DND-41 (cell line): ENCODE measurements at regions not wholly inside any gene's neighbourhood (a gene's known extent, or its start where the extent isn't known, plus 50 kb on each side); places are given as distances from the start of the nearest gene placed in this dataset.

Source experiments
- ATAC-seq: fragments of 200-7000 bp; cut with Tn5 transposase; 3 replicates; pipeline ENCODE4 v1.9.1; 2021; ENCODE audit warnings: low read depth; ENCODE audit not compliant: insufficient read depth
- DNase-seq: peaks from one replicate; pipeline ENCODE4 v3.0.0-alpha.2; 2020
- H2AFZ ChIP-seq: 2 replicates; pipeline ENCODE4 v1.6.0; 2012; ENCODE audit warnings: low read depth, low read length
- H3K27ac ChIP-seq: 2 replicates; pipeline ENCODE4 v1.5.1; 2012; ENCODE audit warnings: low read length, inconsistent platforms
- H3K27me3 ChIP-seq: fragments of 200-600 bp; sonication (generic); 2 replicates; pipeline ENCODE4 v1.6.0; 2012; ENCODE audit warnings: low read length, mild to moderate bottlenecking, inconsistent platforms; ENCODE audit not compliant: insufficient read depth, poor library complexity
- H3K36me3 ChIP-seq: 2 replicates; pipeline ENCODE4 v1.5.1; 2012; ENCODE audit warnings: low read length, inconsistent platforms; ENCODE audit not compliant: insufficient read depth
- H3K4me1 ChIP-seq: 2 replicates; pipeline ENCODE4 v1.5.1; 2012; ENCODE audit warnings: mild to moderate bottlenecking, low read length; ENCODE audit not compliant: insufficient read depth
- H3K4me2 ChIP-seq: 2 replicates; pipeline ENCODE4 v1.6.0; 2012; ENCODE audit warnings: mild to moderate bottlenecking, moderate library complexity, low read length, inconsistent platforms; ENCODE audit not compliant: insufficient read depth
- H3K4me3 ChIP-seq, 2 experiments: fragments of 200-600 bp in 1 of 2; shearing (Covaris generic) in 1 of 2; 2 replicates each; pipeline ENCODE4 v1.5.1; 2012 to 2016; ENCODE audit warnings: inconsistent platforms in 2 of 2, low read length in 2 of 2, mild to moderate bottlenecking in 2 of 2, low read depth in 1 of 2, moderate library complexity in 1 of 2
- H3K79me2 ChIP-seq: 2 replicates; pipeline ENCODE4 v1.6.0; 2012; ENCODE audit warnings: low read length, inconsistent platforms; ENCODE audit not compliant: insufficient read depth
- H3K9ac ChIP-seq: 2 replicates; pipeline ENCODE4 v1.6.0; 2012; ENCODE audit warnings: low read depth, mild to moderate bottlenecking, inconsistent platforms, low read length, moderate library complexity
- H3K9me3 ChIP-seq: 2 replicates; pipeline ENCODE4 v1.5.1; 2012; ENCODE audit warnings: low read length, moderate library complexity, mild to moderate bottlenecking, inconsistent platforms; ENCODE audit not compliant: insufficient read depth, severe bottlenecking
- H4K20me1 ChIP-seq: 2 replicates; pipeline ENCODE4 v1.6.0; 2012; ENCODE audit warnings: low read length; ENCODE audit not compliant: insufficient read depth
- CTCF ChIP-seq: IDR thresholded peaks from 2 replicates; pipeline ENCODE4 v1.5.1; 2012; ENCODE audit warnings: borderline replicate concordance, low read length, moderate library complexity, mild to moderate bottlenecking; ENCODE audit not compliant: poor library complexity, severe bottlenecking; ENCODE audit errors: extremely low read depth
- EZH2 ChIP-seq: IDR thresholded peaks from 3 replicates; pipeline ENCODE4 v1.6.1; 2012; ENCODE audit warnings: borderline replicate concordance, low read depth, mild to moderate bottlenecking, moderate library complexity, low read length, inconsistent platforms; ENCODE audit not compliant: severe bottlenecking

- H2AFZ ChIP-seq = no peak overlapping the region
- no peak overlapping the region for H3K4me2 ChIP-seq
- H3K9me3 ChIP-seq = no peaks in the 10 kb centered on the region
- no peak overlapping the region for H3K9ac ChIP-seq
- no peak overlapping the region for H3K27ac ChIP-seq
- no peaks in the 10 kb centered on the region for H3K27me3 ChIP-seq
- ATAC-seq (no peak), DNase-seq (no peak)
- no peaks in the 10 kb centered on the region for H3K4me1 ChIP-seq
- H3K36me3 ChIP-seq = no peaks in the 10 kb centered on the region
- no peaks in the 10 kb centered on the region for H4K20me1 ChIP-seq
- H3K4me3 ChIP-seq = no peak overlapping the region
- TF ChIP-seq EZH2 (no peak), CTCF (no peak)
- no peaks in the 10 kb centered on the region for H3K79me2 ChIP-seq
Measured at GRCh38 chr16:76883076-76883475, 307.9 kb upstream of the MON1B start.

- Histone ChIP-seq H3K9me3 (no peaks in the 10 kb centered on the region), H3K4me2 (no peak overlapping the region), H3K79me2 (no peaks in the 10 kb centered on the region), H3K4me1 (no peaks in the 10 kb centered on the region), H3K4me3 (no peak overlapping the region), H3K27ac (no peak overlapping the region), H3K9ac (no peak overlapping the region), H3K27me3 (no peaks in the 10 kb centered on the region), H4K20me1 (no peaks in the 10 kb centered on the region), H2AFZ (no peak overlapping the region), H3K36me3 (no peaks in the 10 kb centered on the region)
- no peak for ATAC-seq
- DNase-seq = no peak
- no peak for TF ChIP-seq CTCF
Measured at GRCh38 chr16:76885776-76886537, 305.0 kb upstream of the MON1B start.

- ATAC-seq (no peak), DNase-seq (no peak)
- H3K4me1 ChIP-seq = no peaks in the 10 kb centered on the region
- H4K20me1 ChIP-seq = no peaks in the 10 kb centered on the region
- TF ChIP-seq CTCF = no peak
- no peak for TF ChIP-seq EZH2
- no peak overlapping the region for H3K4me2 ChIP-seq
- no peak overlapping the region for H3K4me3 ChIP-seq
- H2AFZ ChIP-seq = no peak overlapping the region
- H3K9ac ChIP-seq = no peak overlapping the region
- H3K9me3 ChIP-seq = no peaks in the 10 kb centered on the region
- H3K27me3 ChIP-seq = no peaks in the 10 kb centered on the region
- H3K36me3 ChIP-seq = no peaks in the 10 kb centered on the region
- H3K79me2 ChIP-seq = no peaks in the 10 kb centered on the region
- H3K27ac ChIP-seq = no peak overlapping the region
Measured at GRCh38 chr16:76897816-76898215, 293.2 kb upstream of the MON1B start.
